NT2/D1 (cell line): ENCODE measurements at regions not wholly inside any gene's neighbourhood (a gene's known extent, or its start where the extent isn't known, plus 50 kb on each side); places are given as distances from the start of the nearest gene placed in this dataset.

Experiments
- SUZ12 ChIP-seq: IDR thresholded peaks from 2 replicates; pipeline ENCODE4 v1.6.1; 2011; ENCODE audit not compliant: insufficient read length, insufficient read depth; ENCODE audit errors: extremely low read depth
- YY1 ChIP-seq: IDR thresholded peaks from 2 replicates; pipeline ENCODE4 v1.6.1; 2011; ENCODE audit not compliant: insufficient read length, insufficient read depth
- ZNF274 ChIP-seq: IDR thresholded peaks from 2 replicates; pipeline ENCODE4 v1.6.1; 2011; ENCODE audit warnings: mild to moderate bottlenecking, low read depth, low read length

GRCh38 chr14:84228702-84229101, 1301.2 kb upstream of the FLRT2 start:
- TF ChIP-seq YY1: no peak
- TF ChIP-seq ZNF274: no peak
- no peak for TF ChIP-seq SUZ12
